Heart left ventricle (tissue), 16 donors: ENCODE measurements at regions not wholly inside any gene's neighbourhood (a gene's known extent, or its start where the extent isn't known, plus 50 kb on each side); places are given as distances from the start of the nearest gene placed in this dataset.

ENCODE experiments used
- ATAC-seq, 4 donors: fragments of 200-7000 bp; cut with Tn5 transposase; one replicate each; pipeline ENCODE4 v1.9.1; 2020 to 2022; ENCODE audit warnings: moderate library complexity in 4 of 4, mild to moderate bottlenecking in 3 of 4, moderate number of reproducible peaks in 1 of 4
- DNase-seq, 5 donors: peaks; one replicate each; pipeline ENCODE4 v3.0.0-alpha.2; 2020
- H3K27ac ChIP-seq, 12 donors: fragments of 200-600 bp; sonication (generic) in 4 of 12; one replicate each; pipeline versions ENCODE4 v1.5.0 to v1.8.0; 2016 to 2022; ENCODE audit warnings: mild to moderate bottlenecking in 2 of 12
- H3K27me3 ChIP-seq, 9 donors: fragments of 200-600 bp; sonication (generic) in 2 of 9; one replicate each; pipeline versions ENCODE4 v1.5.1 to v1.8.0; 2016 to 2022; ENCODE audit warnings: mild to moderate bottlenecking in 3 of 9
- H3K36me3 ChIP-seq, 9 donors: fragments of 200-600 bp; sonication (generic) in 2 of 9; one replicate each; pipeline versions ENCODE4 v1.5.0 to v1.8.0; 2018 to 2022; ENCODE audit warnings: mild to moderate bottlenecking in 2 of 9
- H3K4me1 ChIP-seq, 12 donors: fragments of 200-600 bp; sonication (generic) in 4 of 12; one replicate each; pipeline versions ENCODE4 v1.5.0 to v1.8.0; 2016 to 2022; ENCODE audit warnings: mild to moderate bottlenecking in 3 of 12
- H3K4me3 ChIP-seq, 12 donors: fragments of 200-600 bp; sonication (generic) in 4 of 12; one replicate each; pipeline versions ENCODE4 v1.5.0 to v1.8.0; 2017 to 2022; ENCODE audit warnings: mild to moderate bottlenecking in 9 of 12, moderate library complexity in 4 of 12
- H3K9me3 ChIP-seq, 12 donors: fragments of 200-600 bp; sonication (generic) in 4 of 12; one replicate each; pipeline versions ENCODE4 v1.5.0 to v1.8.0; 2016 to 2022; ENCODE audit warnings: mild to moderate bottlenecking in 1 of 12
- CTCF ChIP-seq, 12 donors: fragments of 200-600 bp; sonication (generic) in 4 of 12; IDR thresholded peaks; one replicate each; pipeline versions ENCODE4 v1.5.0 to v1.8.0; 2018 to 2022; ENCODE audit warnings: antibody characterized with exemption in 12 of 12, mild to moderate bottlenecking in 5 of 12
- POLR2A ChIP-seq, 2 donors: fragments of 450-650 bp; IDR thresholded peaks; one replicate each; pipeline ENCODE4 v1.6.1; 2017; ENCODE audit warnings: antibody characterized with exemption in 2 of 2, mild to moderate bottlenecking in 2 of 2, moderate library complexity in 2 of 2
- WGBS, 4 donors: extraction: QIAGEN DNeasy Blood & Tissue Kit in 2 of 4; methylation state at CpG; one replicate each; pipeline versions ENCODE4 v1.1.5 to v1.1.7; 2013 to 2018; 5-methylcytosine and 5-hydroxymethylcytosine counted together
- intact Hi-C, 10 donors: fragments of 100-400 bp; cut with DNase I; formaldehyde crosslinking; loops; one replicate each; pipeline versions ENCODE4 v1.11.1 to v1.14.2; 2022
- donor health status: ischemic (EF 13 %, LVEDD 7.1; RV severe dilation, severe dysfunction).
- donor health status: healthy with polysubstance abuse.
- donor health status: DM: no; HTN: yes; CAD: no.
- donor health status: DM: no; HTN: no; CAD: no.
- donor health status: ischemic (EF 25% LVEDD 6.9; RV normal size, moderate dysfunction).
- donor health status: ischemic (EF 25% LVEDD 5.7; RV mildly dilated, moderate dysfunction).
- donor health status: healthy.
- donor health status: DM: yes; HTN: yes; CAD: no.
- donor health status: ischemic (EF 35%, LVEDD 5.7; RV mildly dilated, moderate dysfunction).
- donor health status: nonischemic (EF 11% LVEDD 7.7; RV severe dilation, severe dysfunction).
- donor health status: DM: yes; HTN: yes; CAD: no.
- donor health status: PGD.
- donor health status: ischemic (EF 29% LVEDD 5.4; RV normal size, mild dysfunction).
- donor health status: nonischemic (EF 23%, LVEDD 6.1; RV moderate dilation, normal function).

- TF ChIP-seq CTCF (IDR thresholded peaks at IDR 0.05) (no peak), POLR2A (IDR thresholded peaks at IDR 0.05) (no peak)
- intact Hi-C loops: no loop called here
Measured at GRCh38 chr12:42990387-42990786, 400.8 kb upstream of the PRICKLE1 start.

GRCh38 chr12:42987216-42987650, 397.7 kb upstream of the PRICKLE1 start:
- H3K9me3 ChIP-seq: peaks cover 0 to 4% (median 0%) of the 10 kb centered on the region in 12 donors
- 87 to 93% (median 89%) methylated on average over 9 of the region's 9 CpGs for WGBS, 4 donors
- H3K4me1 ChIP-seq: peaks cover 0 to 3% (median 0%) of the 10 kb centered on the region in 12 donors
- intact Hi-C loops: no loop called here
- no peak overlapping the region for H3K27ac ChIP-seq
- H3K4me3 ChIP-seq: no peak overlapping the region
- H3K27me3 ChIP-seq: no peaks in the 10 kb centered on the region
- no peak for ATAC-seq
- no peaks in the 10 kb centered on the region for H3K36me3 ChIP-seq
- TF ChIP-seq CTCF (IDR thresholded peaks at IDR 0.05) (no peak), POLR2A (IDR thresholded peaks at IDR 0.05) (no peak)
- no peak for DNase-seq

More at GRCh38 chr12:42990387-42990786, 400.8 kb upstream of the PRICKLE1 start:
- no peak overlapping the region for H3K4me3 ChIP-seq
- H3K4me1 ChIP-seq: peaks cover 0 to 1% (median 0%) of the 10 kb centered on the region in 12 donors
- ATAC-seq (no peak), DNase-seq (no peak)
- H3K27ac ChIP-seq: no peak overlapping the region
- no peaks in the 10 kb centered on the region for H3K27me3 ChIP-seq
- H3K36me3 ChIP-seq: no peaks in the 10 kb centered on the region
- H3K9me3 ChIP-seq: peaks cover 0 to 4% (median 0%) of the 10 kb centered on the region in 12 donors

- DNase-seq (no peak), ATAC-seq (peak in 3 of 4 donors; percentile 37 to 71 (median 47))
- intact Hi-C loops: no loop called here
- no peak overlapping the region for H3K4me3 ChIP-seq
- no peaks in the 10 kb centered on the region for H3K27me3 ChIP-seq
- WGBS, 4 donors: 6 to 31% (median 15%) methylated on average over 1 of the region's 1 CpG
- TF ChIP-seq POLR2A (IDR thresholded peaks at IDR 0.05): no peak
- TF ChIP-seq CTCF (IDR thresholded peaks at IDR 0.05): no peak
- H3K9me3 ChIP-seq: peaks cover 0 to 4% (median 0%) of the 10 kb centered on the region in 12 donors
- H3K27ac ChIP-seq: peak overlapping the region in 1 of 12 donors; percentile 13
- no peaks in the 10 kb centered on the region for H3K36me3 ChIP-seq
- peaks cover 0 to 6% (median 0%) of the 10 kb centered on the region in 12 donors for H3K4me1 ChIP-seq
Measured at GRCh38 chr12:42985506-42985905, 396.0 kb upstream of the PRICKLE1 start.

- intact Hi-C loops: no loop called here
- Histone ChIP-seq H3K27ac (no peak overlapping the region), H3K27me3 (no peaks in the 10 kb centered on the region), H3K4me3 (no peak overlapping the region), H3K36me3 (no peaks in the 10 kb centered on the region), H3K4me1 (peaks cover 0 to 12% (median 0%) of the 10 kb centered on the region in 12 donors), H3K9me3 (peaks cover 0 to 4% (median 0%) of the 10 kb centered on the region in 12 donors)
- 70 to 81% (median 79%) methylated on average over 4 of the region's 4 CpGs for WGBS, 4 donors
- no peak for TF ChIP-seq POLR2A (IDR thresholded peaks at IDR 0.05)
- TF ChIP-seq CTCF (IDR thresholded peaks at IDR 0.05): no peak
- DNase-seq (no peak), ATAC-seq (no peak)
Measured at GRCh38 chr12:42982828-42983227, 393.3 kb upstream of the PRICKLE1 start.
